HEK293 (cell line): ENCODE measurements at regions not wholly inside any gene's neighbourhood (a gene's known extent, or its start where the extent isn't known, plus 50 kb on each side); places are given as distances from the start of the nearest gene placed in this dataset.

Source experiments
- CTCF ChIA-PET: fragments of 350-600 bp; formaldehyde crosslinking; extraction: SDS; loops from one replicate; lab custom pipeline; 2021; ENCODE audit warnings: antibody characterized with exemption; lab: Yijun Ruan, JAX
- POLR2A ChIA-PET: fragments of 300-600 bp; formaldehyde crosslinking; extraction: SDS; loops from one replicate; lab custom pipeline; 2020; ENCODE audit warnings: antibody characterized with exemption, inconsistent platforms; lab: Yijun Ruan, JAX
- H3K27ac ChIP-seq: fragments of 200-500 bp; sonication (Bioruptor generic); 2 replicates; pipeline ENCODE4 v1.5.1; 2014; ENCODE audit warnings: low read depth, low read length, control low read depth, inconsistent platforms; ENCODE audit errors: extremely low read depth
- H3K36me3 ChIP-seq, 2 experiments: fragments of 200-500 bp in 1 of 2; sonication (Bioruptor generic) in 1 of 2; 1 replicate in 1 of 2; 2 replicates in 1 of 2; pipeline ENCODE4 v1.5.1; 2014 to 2017; ENCODE audit warnings: inconsistent platforms in 2 of 2, low read length in 2 of 2; ENCODE audit not compliant: control insufficient read depth in 2 of 2, insufficient read depth in 1 of 2
- H3K4me1 ChIP-seq: fragments of 200-500 bp; sonication (Bioruptor generic); 2 replicates; pipeline ENCODE4 v1.5.1; 2014; ENCODE audit warnings: mild to moderate bottlenecking, low read length, inconsistent platforms; ENCODE audit not compliant: control insufficient read depth, insufficient read depth
- H3K4me3 ChIP-seq: 2 replicates; pipeline ENCODE4 v1.5.1; 2011; ENCODE audit warnings: low read depth, mild to moderate bottlenecking, control low read depth, low read length, moderate library complexity
- H3K9me3 ChIP-seq: fragments of 200-500 bp; sonication (Bioruptor generic); 2 replicates; pipeline ENCODE4 v1.5.1; 2014; ENCODE audit warnings: low read depth, low read length, inconsistent platforms; ENCODE audit not compliant: control insufficient read depth, insufficient read depth
- BCL11B ChIP-seq: fragments of 450-650 bp; formaldehyde crosslinking; IDR thresholded peaks from 2 replicates; pipeline ENCODE4 v1.5.1; 2016; ENCODE audit warnings: low read depth, missing biosample characterization, missing genetic modification characterization
- SP3 ChIP-seq: fragments of 450-650 bp; formaldehyde crosslinking; IDR thresholded peaks from 2 replicates; pipeline ENCODE4 v1.5.1; 2016; ENCODE audit warnings: missing biosample characterization, missing genetic modification characterization
- ZBTB26 ChIP-seq: fragments of 450-650 bp; formaldehyde crosslinking; optimal IDR thresholded peaks from 2 replicates; pipeline ENCODE3; 2016; ENCODE audit warnings: missing biosample characterization, mild to moderate bottlenecking, missing genetic modification characterization
- ZFP37 ChIP-seq: fragments of 450-650 bp; formaldehyde crosslinking; IDR thresholded peaks from 2 replicates; pipeline ENCODE4 v1.5.1; 2016; ENCODE audit warnings: missing biosample characterization, missing genetic modification characterization
- ZNF211 ChIP-seq: fragments of 450-650 bp; formaldehyde crosslinking; IDR thresholded peaks from 2 replicates; pipeline ENCODE4 v1.5.1; 2016; ENCODE audit warnings: low read depth, missing biosample characterization, missing genetic modification characterization
- ZNF23 ChIP-seq: fragments of 450-650 bp; formaldehyde crosslinking; IDR thresholded peaks from 2 replicates; pipeline ENCODE4 v1.5.1; 2016; ENCODE audit warnings: missing biosample characterization, missing genetic modification characterization, borderline replicate concordance
- ZNF248 ChIP-seq: fragments of 450-650 bp; formaldehyde crosslinking; IDR thresholded peaks from 2 replicates; pipeline ENCODE4 v1.5.1; 2017; ENCODE audit warnings: missing biosample characterization, missing genetic modification characterization
- ZNF280D ChIP-seq: fragments of 450-650 bp; formaldehyde crosslinking; IDR thresholded peaks from 2 replicates; pipeline ENCODE4 v1.5.1; 2016; ENCODE audit warnings: missing biosample characterization, missing genetic modification characterization
- ZNF335 ChIP-seq: fragments of 450-650 bp; formaldehyde crosslinking; conservative IDR thresholded peaks from 2 replicates; pipeline ENCODE4 v1.5.1; 2016; ENCODE audit warnings: missing biosample characterization, missing genetic modification characterization
- ZNF501 ChIP-seq: fragments of 450-650 bp; formaldehyde crosslinking; IDR thresholded peaks from 2 replicates; pipeline ENCODE4 v1.5.1; 2016; ENCODE audit warnings: missing biosample characterization, missing genetic modification characterization
- ZNF530 ChIP-seq: fragments of 450-650 bp; formaldehyde crosslinking; IDR thresholded peaks from 2 replicates; pipeline ENCODE4 v1.5.1; 2016; ENCODE audit warnings: low read depth, missing biosample characterization, missing genetic modification characterization
- ZNF670 ChIP-seq: fragments of 450-650 bp; formaldehyde crosslinking; IDR thresholded peaks from 2 replicates; pipeline ENCODE4 v1.5.1; 2016; ENCODE audit warnings: missing biosample characterization, missing genetic modification characterization, low read depth
- ZNF704 ChIP-seq: fragments of 450-650 bp; formaldehyde crosslinking; IDR thresholded peaks from 2 replicates; pipeline ENCODE4 v1.5.1; 2016; ENCODE audit warnings: missing biosample characterization, missing genetic modification characterization
- ZNF768 ChIP-seq: fragments of 450-650 bp; formaldehyde crosslinking; IDR thresholded peaks from 2 replicates; pipeline ENCODE4 v1.5.1; 2018; ENCODE audit warnings: missing biosample characterization, mild to moderate bottlenecking, missing genetic modification characterization
- ZSCAN23 ChIP-seq: fragments of 450-650 bp; formaldehyde crosslinking; IDR thresholded peaks from 2 replicates; pipeline ENCODE4 v1.5.1; 2016; ENCODE audit warnings: missing biosample characterization, missing genetic modification characterization
- ZSCAN4 ChIP-seq: fragments of 450-650 bp; formaldehyde crosslinking; IDR thresholded peaks from 2 replicates; pipeline ENCODE4 v1.5.1; 2017; ENCODE audit warnings: missing biosample characterization, missing genetic modification characterization
- TF ChIP-seq, protein P1 (sequence below): fragments of 450-650 bp; formaldehyde crosslinking; IDR thresholded peaks from 2 replicates; pipeline ENCODE4 v1.5.1; 2016; ENCODE audit warnings: missing biosample characterization, missing genetic modification characterization, borderline replicate concordance
- TF ChIP-seq, protein P2 (sequence below): fragments of 450-650 bp; formaldehyde crosslinking; IDR thresholded peaks from 2 replicates; pipeline ENCODE4 v1.5.1; 2016; ENCODE audit warnings: missing biosample characterization, missing genetic modification characterization

- TF ChIP-seq, protein P1, sequence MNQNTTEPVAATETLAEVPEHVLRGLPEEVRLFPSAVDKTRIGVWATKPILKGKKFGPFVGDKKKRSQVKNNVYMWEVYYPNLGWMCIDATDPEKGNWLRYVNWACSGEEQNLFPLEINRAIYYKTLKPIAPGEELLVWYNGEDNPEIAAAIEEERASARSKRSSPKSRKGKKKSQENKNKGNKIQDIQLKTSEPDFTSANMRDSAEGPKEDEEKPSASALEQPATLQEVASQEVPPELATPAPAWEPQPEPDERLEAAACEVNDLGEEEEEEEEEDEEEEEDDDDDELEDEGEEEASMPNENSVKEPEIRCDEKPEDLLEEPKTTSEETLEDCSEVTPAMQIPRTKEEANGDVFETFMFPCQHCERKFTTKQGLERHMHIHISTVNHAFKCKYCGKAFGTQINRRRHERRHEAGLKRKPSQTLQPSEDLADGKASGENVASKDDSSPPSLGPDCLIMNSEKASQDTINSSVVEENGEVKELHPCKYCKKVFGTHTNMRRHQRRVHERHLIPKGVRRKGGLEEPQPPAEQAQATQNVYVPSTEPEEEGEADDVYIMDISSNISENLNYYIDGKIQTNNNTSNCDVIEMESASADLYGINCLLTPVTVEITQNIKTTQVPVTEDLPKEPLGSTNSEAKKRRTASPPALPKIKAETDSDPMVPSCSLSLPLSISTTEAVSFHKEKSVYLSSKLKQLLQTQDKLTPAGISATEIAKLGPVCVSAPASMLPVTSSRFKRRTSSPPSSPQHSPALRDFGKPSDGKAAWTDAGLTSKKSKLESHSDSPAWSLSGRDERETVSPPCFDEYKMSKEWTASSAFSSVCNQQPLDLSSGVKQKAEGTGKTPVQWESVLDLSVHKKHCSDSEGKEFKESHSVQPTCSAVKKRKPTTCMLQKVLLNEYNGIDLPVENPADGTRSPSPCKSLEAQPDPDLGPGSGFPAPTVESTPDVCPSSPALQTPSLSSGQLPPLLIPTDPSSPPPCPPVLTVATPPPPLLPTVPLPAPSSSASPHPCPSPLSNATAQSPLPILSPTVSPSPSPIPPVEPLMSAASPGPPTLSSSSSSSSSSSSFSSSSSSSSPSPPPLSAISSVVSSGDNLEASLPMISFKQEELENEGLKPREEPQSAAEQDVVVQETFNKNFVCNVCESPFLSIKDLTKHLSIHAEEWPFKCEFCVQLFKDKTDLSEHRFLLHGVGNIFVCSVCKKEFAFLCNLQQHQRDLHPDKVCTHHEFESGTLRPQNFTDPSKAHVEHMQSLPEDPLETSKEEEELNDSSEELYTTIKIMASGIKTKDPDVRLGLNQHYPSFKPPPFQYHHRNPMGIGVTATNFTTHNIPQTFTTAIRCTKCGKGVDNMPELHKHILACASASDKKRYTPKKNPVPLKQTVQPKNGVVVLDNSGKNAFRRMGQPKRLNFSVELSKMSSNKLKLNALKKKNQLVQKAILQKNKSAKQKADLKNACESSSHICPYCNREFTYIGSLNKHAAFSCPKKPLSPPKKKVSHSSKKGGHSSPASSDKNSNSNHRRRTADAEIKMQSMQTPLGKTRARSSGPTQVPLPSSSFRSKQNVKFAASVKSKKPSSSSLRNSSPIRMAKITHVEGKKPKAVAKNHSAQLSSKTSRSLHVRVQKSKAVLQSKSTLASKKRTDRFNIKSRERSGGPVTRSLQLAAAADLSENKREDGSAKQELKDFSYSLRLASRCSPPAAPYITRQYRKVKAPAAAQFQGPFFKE (tag by site-specific recombination) = no peak
- TF ChIP-seq, protein P2, sequence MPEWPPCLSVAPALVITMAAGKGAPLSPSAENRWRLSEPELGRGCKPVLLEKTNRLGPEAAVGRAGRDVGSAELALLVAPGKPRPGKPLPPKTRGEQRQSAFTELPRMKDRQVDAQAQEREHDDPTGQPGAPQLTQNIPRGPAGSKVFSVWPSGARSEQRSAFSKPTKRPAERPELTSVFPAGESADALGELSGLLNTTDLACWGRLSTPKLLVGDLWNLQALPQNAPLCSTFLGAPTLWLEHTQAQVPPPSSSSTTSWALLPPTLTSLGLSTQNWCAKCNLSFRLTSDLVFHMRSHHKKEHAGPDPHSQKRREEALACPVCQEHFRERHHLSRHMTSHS (tag by site-specific recombination) = no peak
- TF ChIP-seq ZFP37 = no peak
- TF ChIP-seq ZSCAN4 (tag by site-specific recombination) = no peak
Measured at GRCh38 chr2:173719471-173719870, 245.7 kb downstream of the SP3 start (continued).

DNA sequence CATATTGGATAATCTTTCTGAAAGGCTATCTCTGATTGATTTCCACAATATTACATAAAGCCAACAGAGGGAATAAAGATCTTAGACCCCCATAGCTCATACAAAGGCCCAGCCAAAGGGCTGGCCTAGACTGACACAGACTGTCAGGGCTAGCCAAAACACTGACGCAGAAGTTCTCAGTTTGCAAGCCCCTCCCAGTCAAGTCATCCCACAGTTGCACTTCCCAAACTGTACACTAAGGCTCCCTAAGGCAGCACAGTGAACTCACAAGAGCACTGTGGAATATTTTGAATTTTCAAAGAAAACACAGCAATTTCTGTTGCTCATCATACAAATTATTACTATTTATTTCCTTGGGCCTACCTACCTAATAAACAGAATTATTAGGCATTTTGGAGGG, 244.9 kb downstream of the SP3 start:
- CTCF ChIA-PET = interaction anchor here (0.6 kb wide), 1 partner anchor 565 kb away, joined by 3 read pairs; no protein-coding TSS in a partner anchor
- POLR2A ChIA-PET = no interaction called here
- Histone ChIP-seq H3K9me3 (no peaks in the 10 kb centered on the region), H3K27ac (no peak overlapping the region), H3K4me1 (no peaks in the 10 kb centered on the region), H3K36me3 (no peaks in the 10 kb centered on the region), H3K4me3 (no peak overlapping the region)
- TF ChIP-seq ZNF501 (tag by site-specific recombination) (no peak), ZNF211 (tag by site-specific recombination) (no peak), ZSCAN23 (tag by site-specific recombination) (no peak), SP3 (tag by site-specific recombination) (no peak), ZNF768 (no peak), ZNF335 (tag by site-specific recombination) (no peak), ZNF248 (tag by site-specific recombination) (no peak), ZBTB26 (tag by site-specific recombination) (no peak), BCL11B (tag by site-specific recombination) (no peak), ZNF23 (tag by site-specific recombination) (no peak), ZNF704 (tag by site-specific recombination) (no peak), ZNF280D (no peak), ZNF530 (tag by site-specific recombination) (no peak), ZNF670 (tag by site-specific recombination) (no peak)
